ENCODE measurements at regions not wholly inside any gene's neighbourhood (a gene's known extent, or its start where the extent isn't known, plus 50 kb on each side); places are given as distances from the start of the nearest gene placed in this dataset.

DNA sequence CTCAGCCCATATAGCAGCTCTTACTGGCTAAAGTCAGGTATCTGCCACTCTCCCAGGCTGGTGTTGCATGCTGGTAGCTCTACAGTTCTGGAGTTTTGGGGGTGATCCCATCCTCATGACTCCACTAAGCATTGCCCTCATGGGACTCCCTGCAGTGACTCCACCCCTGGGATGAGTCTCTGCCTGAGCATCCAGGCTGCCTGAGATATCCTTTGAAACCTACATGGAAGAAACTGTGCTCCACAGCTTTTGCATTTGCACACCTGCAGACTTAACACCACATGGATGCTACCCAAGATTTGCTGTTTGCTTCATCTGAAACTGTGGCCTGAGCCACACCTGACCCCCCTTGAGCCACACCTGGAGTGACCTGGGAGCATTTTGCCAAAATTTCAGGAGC, 226.4 kb downstream of the C1orf94 start:
- TF ChIP-seq CTCF (IDR thresholded peaks at IDR 0.05; ENCODE audit: insufficient read depth, low read length) (no peak), POLR2AphosphoS5 (IDR thresholded peaks at IDR 0.05; ENCODE audit: low read depth) (no peak)

All from HL-60 (cell line).